Spleen (tissue), 7 donors: ENCODE measurements at regions not wholly inside any gene's neighbourhood (a gene's known extent, or its start where the extent isn't known, plus 50 kb on each side); places are given as distances from the start of the nearest gene placed in this dataset.

Experiments
- CTCF ChIP-seq, 11 experiments: fragments of 200-600 bp in 7 of 11; fragments of 450-650 bp in 4 of 11; sonication (generic) in 4 of 11; IDR thresholded peaks in 8 of 11; conservative IDR thresholded peaks in 3 of 11; 1 replicate in 7 of 11; 2 replicates in 4 of 11; pipeline versions ENCODE4 v1.4.0 to v1.8.0; 2016 to 2021; ENCODE audit warnings: antibody characterized with exemption in 11 of 11, inconsistent platforms in 4 of 11, mild to moderate bottlenecking in 1 of 11
- POLR2AphosphoS5 ChIP-seq, 3 donors: sonication (generic); formaldehyde crosslinking; IDR thresholded peaks; one replicate each; pipeline ENCODE4 v1.5.1; 2017; ENCODE audit warnings: antibody characterized with exemption in 3 of 3
- donor health status: DM: no; HTN: no; CAD: no; lungs with moderate emphysema.
- donor health status: DM: no; HTN: no; CAD: no.
- donor health status: DM: no; HTN: no; CAD: no.

GRCh38 chr5:125399885-125400284, 653.4 kb upstream of the ZNF608 start:
- no peak for TF ChIP-seq POLR2AphosphoS5 (IDR thresholded peaks at IDR 0.05)
- TF ChIP-seq CTCF (IDR thresholded peaks at IDR 0.05 in 8 of 11, conservative IDR thresholded peaks at IDR 0.05 in 3 of 11), result no peak
